Activated CD4-positive, alpha-beta T cell treated with anti-CD3 and anti-CD28 coated beads for 36 hours (primary cell): ENCODE measurements at regions not wholly inside any gene's neighbourhood (a gene's known extent, or its start where the extent isn't known, plus 50 kb on each side); places are given as distances from the start of the nearest gene placed in this dataset.
"Not testable (repeated sequence)": the region's sequence is repeated elsewhere in the genome, so short reads cannot be mapped to it uniquely, and the experiment has no call there.

ENCODE experiments used
- ATAC-seq: fragments of 200-7000 bp; cut with Tn5 transposase; one replicate; pipeline ENCODE4 v1.10.0; 2021; ENCODE audit warnings: mild to moderate bottlenecking, moderate library complexity
- CTCF ChIA-PET: fragments of 350-600 bp; sonication (Branson Sonifier 250); formaldehyde crosslinking; loops from one replicate; lab custom pipeline; 2021; ENCODE audit warnings: antibody characterized with exemption; lab: Charles Lee
- POLR2A ChIA-PET: fragments of 350-600 bp; sonication (Branson Sonifier 250); formaldehyde crosslinking; loops from one replicate; lab custom pipeline; 2021; ENCODE audit warnings: antibody characterized with exemption, inconsistent platforms; lab: Charles Lee
- DNase-seq: peaks from one replicate; pipeline ENCODE4 v3.0.0-alpha.2; 2020
- H3K27ac Mint-ChIP-seq: one replicate; pipeline ENCODE4 v1.8.0; 2021; ENCODE audit warnings: mixed read lengths
- H3K27me3 Mint-ChIP-seq: one replicate; pipeline ENCODE4 v1.8.0; 2021; ENCODE audit warnings: mixed read lengths
- H3K36me3 Mint-ChIP-seq: one replicate; pipeline ENCODE4 v1.8.0; 2021; ENCODE audit warnings: low read depth, mixed read lengths
- H3K4me1 Mint-ChIP-seq: one replicate; pipeline ENCODE4 v1.8.0; 2021; ENCODE audit warnings: mixed read lengths
- H3K4me3 Mint-ChIP-seq: one replicate; pipeline ENCODE4 v1.8.0; 2021; ENCODE audit warnings: mild to moderate bottlenecking, moderate library complexity, mixed read lengths
- H3K9me3 Mint-ChIP-seq: one replicate; pipeline ENCODE4 v1.8.0; 2021; ENCODE audit warnings: low read depth, mixed read lengths
- intact Hi-C, 2 experiments: fragments of 100-400 bp; cut with DNase I in 1 of 2; cut with micrococcal nuclease in 1 of 2; formaldehyde crosslinking; loops; one replicate each; pipeline versions ENCODE4 v1.14.2 to v1.15.1; 2022 to 2024; cut with DNase I, micrococcal nuclease

GRCh38 chr2:207362716-207363115 is 167.0 kb upstream of the CREB1 start:
- ATAC-seq = no peak
- H3K4me3 Mint-ChIP-seq = no peak overlapping the region

DNA sequence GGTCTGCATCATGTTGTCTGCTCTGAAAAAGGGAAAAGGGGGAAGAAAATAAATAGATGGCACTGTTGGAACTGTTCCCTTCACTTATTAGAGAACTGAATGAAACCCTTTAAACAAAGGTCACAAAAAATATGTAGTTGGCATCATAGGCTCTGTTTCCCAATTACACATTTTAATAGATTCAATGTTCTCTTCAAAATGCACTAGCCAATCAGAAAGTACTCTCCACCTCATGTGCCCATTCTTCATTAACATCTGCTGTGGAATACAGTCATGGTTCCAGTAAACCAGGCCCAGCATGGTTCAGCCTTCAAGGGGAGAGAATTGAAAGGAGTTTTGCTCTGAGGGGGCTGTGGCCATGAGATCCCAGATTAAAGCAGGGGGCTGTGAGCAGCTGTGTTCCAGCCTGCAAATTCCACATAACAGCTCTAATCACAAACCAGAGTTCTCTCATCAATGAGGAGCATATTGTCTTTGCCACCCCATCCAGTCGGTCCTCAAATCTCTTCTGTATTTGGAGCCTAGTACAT is 165.9 kb upstream of the CREB1 start:
- H3K9me3 Mint-ChIP-seq = no peaks in the 10 kb centered on the region
- no peak overlapping the region for H3K4me3 Mint-ChIP-seq
- H3K27ac Mint-ChIP-seq = no peak overlapping the region
- intact Hi-C loops = no loop called here
- ChIA-PET CTCF (interaction anchor here (0.7 to 1.2 kb wide), 2 partner anchors 21 to 109 kb away, joined by 3 read pairs; no protein-coding TSS in a partner anchor), POLR2A (no interaction called here)
- ATAC-seq = no peak
- no peak for DNase-seq
- no peaks in the 10 kb centered on the region for H3K27me3 Mint-ChIP-seq
- H3K4me1 Mint-ChIP-seq = no peaks in the 10 kb centered on the region
- no peaks in the 10 kb centered on the region for H3K36me3 Mint-ChIP-seq

More at GRCh38 chr2:207362716-207363115, 167.0 kb upstream of the CREB1 start:
- Mint-ChIP-seq H3K9me3 (no peaks in the 10 kb centered on the region), H3K36me3 (no peaks in the 10 kb centered on the region), H3K27ac (no peak overlapping the region), H3K27me3 (no peaks in the 10 kb centered on the region), H3K4me1 (no peaks in the 10 kb centered on the region)
- intact Hi-C loops = no loop called here
- no peak for DNase-seq
- POLR2A ChIA-PET = no interaction called here
- CTCF ChIA-PET = interaction anchor here (0.7 to 1.2 kb wide), 2 partner anchors 20 to 110 kb away, joined by 3 read pairs; no protein-coding TSS in a partner anchor

DNA sequence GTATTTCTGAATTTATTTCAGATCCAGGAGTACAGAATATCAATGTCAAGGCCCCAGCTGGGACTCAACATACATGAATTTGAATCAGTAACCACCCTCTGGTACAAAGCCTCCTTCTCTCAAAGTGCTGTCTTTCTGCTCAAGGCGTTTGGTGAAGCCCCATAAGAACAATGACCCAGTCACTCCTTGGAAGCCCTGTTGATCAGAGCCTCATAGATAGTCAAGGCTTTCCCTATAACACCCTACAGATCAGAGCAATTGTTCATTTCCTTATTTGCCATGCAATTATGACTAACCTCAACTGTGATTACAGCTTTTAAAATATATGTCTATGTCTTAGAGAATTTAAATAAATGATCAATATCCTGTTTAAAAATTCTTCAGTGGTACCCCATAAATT is 159.1 kb upstream of the CREB1 start:
- Mint-ChIP-seq H3K27ac (no peak overlapping the region), H3K9me3 (peaks cover 8% of the 10 kb centered on the region), H3K4me3 (no peak overlapping the region), H3K4me1 (no peaks in the 10 kb centered on the region), H3K36me3 (no peaks in the 10 kb centered on the region), H3K27me3 (no peaks in the 10 kb centered on the region)
- intact Hi-C loops = no loop called here
- ATAC-seq = no peak
- ChIA-PET CTCF (no interaction called here), POLR2A (no interaction called here)
- no peak for DNase-seq

- Mint-ChIP-seq H3K4me3 (no peak overlapping the region), H3K27me3 (no peaks in the 10 kb centered on the region), H3K36me3 (no peaks in the 10 kb centered on the region), H3K4me1 (no peaks in the 10 kb centered on the region), H3K27ac (no peak overlapping the region), H3K9me3 (peaks cover 9% of the 10 kb centered on the region)
- intact Hi-C loops = no loop called here
- DNase-seq (no peak), ATAC-seq (no peak)
- ChIA-PET CTCF (no interaction called here), POLR2A (no interaction called here)
Observed at GRCh38 chr2:207371877-207372276, 157.9 kb upstream of the CREB1 start.

- ChIA-PET POLR2A (no interaction called here), CTCF (no interaction called here)
- H3K36me3 Mint-ChIP-seq = peaks cover 2% of the 10 kb centered on the region
- ATAC-seq (no peak), DNase-seq (no peak)
- no peak overlapping the region for H3K4me3 Mint-ChIP-seq
- no peaks in the 10 kb centered on the region for H3K27me3 Mint-ChIP-seq
- H3K9me3 Mint-ChIP-seq = peaks cover 15% of the 10 kb centered on the region
- no peak overlapping the region for H3K27ac Mint-ChIP-seq
- intact Hi-C loops = no loop called here
- H3K4me1 Mint-ChIP-seq = no peaks in the 10 kb centered on the region
Observed at GRCh38 chr2:207372483-207372882, 157.3 kb upstream of the CREB1 start.

DNA sequence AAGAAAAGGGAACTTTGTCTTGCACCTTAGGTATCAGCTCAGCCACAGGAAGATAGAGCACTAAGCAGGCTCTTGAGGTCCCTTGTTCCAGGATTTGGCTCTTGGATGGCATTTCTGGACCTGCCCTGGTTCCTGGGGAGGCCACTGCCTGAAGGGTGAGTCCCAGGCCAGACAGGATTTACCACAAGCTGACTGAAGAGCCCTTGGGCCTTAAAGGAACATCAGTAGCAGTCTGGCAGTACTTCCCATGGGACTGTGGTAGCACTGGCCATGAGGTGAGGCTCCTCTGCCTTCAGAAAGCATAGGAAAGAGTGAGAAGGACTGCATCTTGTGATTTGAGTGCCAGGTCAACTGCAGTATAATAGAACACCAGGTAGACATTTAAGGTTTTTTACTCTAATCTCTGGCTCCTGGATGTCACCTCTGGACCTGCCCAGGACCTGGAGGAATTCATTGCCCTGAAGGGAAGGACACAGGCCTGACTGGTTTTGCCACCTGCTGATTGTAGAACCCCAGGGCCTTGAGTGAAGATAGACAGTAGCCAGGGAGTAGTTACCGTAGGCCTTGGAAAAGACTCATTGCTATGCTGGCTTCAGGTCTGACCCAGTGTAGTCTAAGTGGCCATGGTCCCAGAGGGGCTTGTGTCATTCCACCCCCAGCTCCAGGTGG is 154.4 kb upstream of the CREB1 start:
- peaks cover 40% of the 10 kb centered on the region for H3K9me3 Mint-ChIP-seq
- H3K27me3 Mint-ChIP-seq = no peaks in the 10 kb centered on the region
- intact Hi-C loops = no loop called here
- no peak overlapping the region for H3K27ac Mint-ChIP-seq
- H3K36me3 Mint-ChIP-seq = peaks cover 22% of the 10 kb centered on the region
- POLR2A ChIA-PET = no interaction called here
- H3K4me1 Mint-ChIP-seq = no peaks in the 10 kb centered on the region
- no peak overlapping the region for H3K4me3 Mint-ChIP-seq
- no peak for DNase-seq
- no peak for ATAC-seq
- CTCF ChIA-PET = interaction anchor here (0.6 to 1.1 kb wide), 3 partner anchors 71 to 284 kb away, joined by 3 read pairs; no protein-coding TSS in a partner anchor

DNA sequence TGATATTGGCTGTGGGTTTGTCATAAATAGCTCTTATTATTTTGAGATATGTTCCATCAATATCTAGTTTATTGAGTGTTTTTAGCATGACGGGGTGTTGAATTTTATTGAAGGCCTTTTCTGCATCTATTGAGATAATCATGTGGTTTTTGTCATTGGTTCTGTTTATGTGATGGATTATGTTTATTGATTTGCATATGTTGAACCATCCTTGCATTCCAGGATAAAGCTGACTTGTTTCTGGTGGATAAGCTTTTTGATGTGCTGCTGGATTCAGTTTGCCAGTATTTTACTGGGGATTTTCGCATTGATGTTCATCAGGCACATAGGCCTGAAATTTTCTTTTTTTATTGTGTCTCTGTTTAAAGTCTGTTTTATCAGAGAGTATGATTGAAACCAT is 151.1 kb upstream of the CREB1 start:
- DNase-seq, ATAC-seq, POLR2A ChIA-PET, H3K27ac Mint-ChIP-seq, intact Hi-C loops, H3K27me3 Mint-ChIP-seq, H3K4me3 Mint-ChIP-seq, H3K4me1 Mint-ChIP-seq: not testable (repeated sequence)
- Mint-ChIP-seq H3K36me3 (peaks cover 22% of the 10 kb centered on the region), H3K9me3 (peaks cover 43% of the 10 kb centered on the region)
- CTCF ChIA-PET = interaction anchor here (0.7 kb wide), 1 partner anchor 224 kb away, joined by 3 read pairs; no protein-coding TSS in a partner anchor

GRCh38 chr2:207385076-207385475 is 144.7 kb upstream of the CREB1 start:
- ATAC-seq = no peak
- Mint-ChIP-seq H3K4me1 (no peaks in the 10 kb centered on the region), H3K27me3 (no peaks in the 10 kb centered on the region), H3K4me3 (no peak overlapping the region), H3K9me3 (peaks cover 13% of the 10 kb centered on the region), H3K36me3 (peaks cover 2% of the 10 kb centered on the region), H3K27ac (no peak overlapping the region)
- intact Hi-C loops = no loop called here
- POLR2A ChIA-PET = no interaction called here
- CTCF ChIA-PET = no interaction called here
- no peak for DNase-seq

GRCh38 chr2:207385903-207386302 is 143.9 kb upstream of the CREB1 start:
- DNase-seq (no peak), ATAC-seq (no peak)
- Mint-ChIP-seq H3K9me3 (peaks cover 12% of the 10 kb centered on the region), H3K36me3 (no peaks in the 10 kb centered on the region), H3K4me1 (no peaks in the 10 kb centered on the region), H3K27ac (no peak overlapping the region), H3K27me3 (no peaks in the 10 kb centered on the region), H3K4me3 (no peak overlapping the region)
- ChIA-PET CTCF (no interaction called here), POLR2A (no interaction called here)
- intact Hi-C loops = no loop called here

GRCh38 chr2:207387001-207387571 is 142.7 kb upstream of the CREB1 start:
- no peaks in the 10 kb centered on the region for H3K36me3 Mint-ChIP-seq
- H3K4me3 Mint-ChIP-seq = no peak overlapping the region
- intact Hi-C loops = no loop called here
- peaks cover 9% of the 10 kb centered on the region for H3K9me3 Mint-ChIP-seq
- no peak overlapping the region for H3K27ac Mint-ChIP-seq
- H3K4me1 Mint-ChIP-seq = no peaks in the 10 kb centered on the region
- ATAC-seq = peak; percentile 49
- ChIA-PET CTCF (no interaction called here), POLR2A (no interaction called here)
- H3K27me3 Mint-ChIP-seq = no peaks in the 10 kb centered on the region
- no peak for DNase-seq

- intact Hi-C loops = no loop called here
- Mint-ChIP-seq H3K4me1 (peaks cover 14% of the 10 kb centered on the region), H3K9me3 (peaks cover 4% of the 10 kb centered on the region), H3K27ac (no peak overlapping the region), H3K36me3 (peaks cover 5% of the 10 kb centered on the region), H3K27me3 (no peaks in the 10 kb centered on the region), H3K4me3 (no peak overlapping the region)
- POLR2A ChIA-PET = interaction anchor here (0.6 kb wide), 1 partner anchor 249 kb away, joined by 3 read pairs; no protein-coding TSS in a partner anchor
- DNase-seq (no peak), ATAC-seq (no peak)
- CTCF ChIA-PET = interaction anchor here (0.7 kb wide), 1 partner anchor 51 kb away, joined by 3 read pairs; no protein-coding TSS in a partner anchor
Observed at GRCh38 chr2:207390302-207391095, 139.3 kb upstream of the CREB1 start.
